ENCODE measurements at regions not wholly inside any gene's neighbourhood (a gene's known extent, or its start where the extent isn't known, plus 50 kb on each side); places are given as distances from the start of the nearest gene placed in this dataset.

GRCh38 chr6:40082278-40083043, 148.2 kb upstream of the MOCS1 start:
- no peak overlapping the region for H3K4me3 ChIP-seq (replicated peaks; ENCODE audit: low read depth, low read length)
- DNase-seq (ENCODE audit: low read depth): no peak
- TF ChIP-seq CTCF (IDR thresholded peaks at IDR 0.05; ENCODE audit: low read length, missing control alignments): no peak

GRCh38 chr6:40077736-40078135, 143.5 kb upstream of the MOCS1 start:
- H3K4me3 ChIP-seq (replicated peaks; ENCODE audit: low read depth, low read length): no peak overlapping the region
- DNase-seq (ENCODE audit: low read depth): no peak
- TF ChIP-seq CTCF (IDR thresholded peaks at IDR 0.05; ENCODE audit: low read length, missing control alignments): no peak

GRCh38 chr6:40077315-40077714, 143.1 kb upstream of the MOCS1 start:
- H3K4me3 ChIP-seq (replicated peaks; ENCODE audit: low read depth, low read length): no peak overlapping the region
- DNase-seq (ENCODE audit: low read depth): no peak
- TF ChIP-seq CTCF (IDR thresholded peaks at IDR 0.05; ENCODE audit: low read length, missing control alignments): no peak

GRCh38 chr6:40075056-40075590, 140.9 kb upstream of the MOCS1 start:
- TF ChIP-seq CTCF (IDR thresholded peaks at IDR 0.05; ENCODE audit: low read length, missing control alignments): no peak
- no peak overlapping the region for H3K4me3 ChIP-seq (replicated peaks; ENCODE audit: low read depth, low read length)
- DNase-seq (ENCODE audit: low read depth): no peak

GRCh38 chr6:40074306-40075055, 140.2 kb upstream of the MOCS1 start:
- TF ChIP-seq CTCF (IDR thresholded peaks at IDR 0.05; ENCODE audit: low read length, missing control alignments): no peak
- no peak for DNase-seq (ENCODE audit: low read depth)
- no peak overlapping the region for H3K4me3 ChIP-seq (replicated peaks; ENCODE audit: low read depth, low read length)

- no peak for DNase-seq (ENCODE audit: low read depth)
- H3K4me3 ChIP-seq (replicated peaks; ENCODE audit: low read depth, low read length): no peak overlapping the region
- TF ChIP-seq CTCF (IDR thresholded peaks at IDR 0.05; ENCODE audit: low read length, missing control alignments): no peak
Observed at GRCh38 chr6:40066372-40066771, 132.1 kb upstream of the MOCS1 start.
